Liver (tissue), 8 donors: ENCODE measurements at regions not wholly inside any gene's neighbourhood (a gene's known extent, or its start where the extent isn't known, plus 50 kb on each side); places are given as distances from the start of the nearest gene placed in this dataset.

Source experiments
- DNase-seq: peaks from one replicate; pipeline ENCODE4 v3.0.0-alpha.2; 2017; ENCODE audit warnings: low spot score
- H3K27ac ChIP-seq, 2 donors: one replicate each; pipeline ENCODE4 v1.7.0; 2013; ENCODE audit warnings: inconsistent platforms in 2 of 2, low read length in 2 of 2, control low read depth in 1 of 2, low read depth in 1 of 2, mild to moderate bottlenecking in 1 of 2
- H3K27me3 ChIP-seq, 4 donors: one replicate each; pipeline versions ENCODE4 v1.6.1 to v1.7.0; 2013; ENCODE audit warnings: low read length in 3 of 4, inconsistent platforms in 1 of 4, mild to moderate bottlenecking in 1 of 4, moderate library complexity in 1 of 4; ENCODE audit not compliant: control insufficient read depth in 4 of 4, insufficient read depth in 4 of 4
- H3K36me3 ChIP-seq, 4 donors: one replicate each; pipeline versions ENCODE4 v1.6.1 to v1.7.0; 2013; ENCODE audit warnings: low read length in 3 of 4, mild to moderate bottlenecking in 3 of 4, low read depth in 1 of 4, moderate library complexity in 1 of 4; ENCODE audit not compliant: control insufficient read depth in 4 of 4, insufficient read depth in 3 of 4
- H3K4me1 ChIP-seq, 4 donors: one replicate each; pipeline versions ENCODE4 v1.6.1 to v1.7.0; 2013; ENCODE audit warnings: low read length in 3 of 4, mild to moderate bottlenecking in 3 of 4, moderate library complexity in 1 of 4; ENCODE audit not compliant: control insufficient read depth in 4 of 4, insufficient read depth in 4 of 4
- H3K4me3 ChIP-seq, 3 donors: one replicate each; pipeline versions ENCODE4 v1.6.1 to v1.7.0; 2013; ENCODE audit warnings: low read length in 3 of 3, control low read depth in 1 of 3, low read depth in 1 of 3, mild to moderate bottlenecking in 1 of 3
- H3K9ac ChIP-seq, 2 donors: one replicate each; pipeline ENCODE4 v1.7.0; 2013; ENCODE audit warnings: low read length in 2 of 2, mild to moderate bottlenecking in 2 of 2, moderate library complexity in 2 of 2, control low read depth in 1 of 2, low read depth in 1 of 2
- H3K9me3 ChIP-seq, 4 donors: one replicate each; pipeline versions ENCODE4 v1.6.1 to v1.7.0; 2013; ENCODE audit warnings: low read length in 3 of 4; ENCODE audit not compliant: control insufficient read depth in 4 of 4
- ATF3 ChIP-seq: IDR thresholded peaks from 2 replicates; pipeline ENCODE4 v1.6.1; 2016; ENCODE audit warnings: antibody characterized with exemption
- CTCF ChIP-seq: fragments of 150-350 bp; IDR thresholded peaks from 2 replicates; pipeline ENCODE4 v1.5.1; 2017; ENCODE audit warnings: improper control_type of control experiment, low read depth, low read length; ENCODE audit not compliant: missing input control
- EGR1 ChIP-seq, 2 donors: IDR thresholded peaks; 2 replicates each; pipeline ENCODE4 v1.6.1; 2016 to 2018; ENCODE audit warnings: antibody characterized with exemption in 2 of 2, low read depth in 2 of 2
- FOXA2 ChIP-seq: IDR thresholded peaks from 2 replicates; pipeline ENCODE4 v1.6.1; 2016; ENCODE audit warnings: antibody characterized with exemption
- HNF4A ChIP-seq, 2 donors: conservative IDR thresholded peaks; 2 replicates each; pipeline ENCODE4 v1.6.1; 2016; ENCODE audit warnings: antibody characterized with exemption in 2 of 2, mild to moderate bottlenecking in 2 of 2
- HNF4G ChIP-seq: IDR thresholded peaks from 2 replicates; pipeline ENCODE4 v1.6.1; 2016; ENCODE audit warnings: antibody characterized with exemption
- MAX ChIP-seq: IDR thresholded peaks from 2 replicates; pipeline ENCODE4 v1.6.1; 2016; ENCODE audit warnings: antibody characterized with exemption
- NR2F2 ChIP-seq: IDR thresholded peaks from 2 replicates; pipeline ENCODE4 v1.6.1; 2016; ENCODE audit warnings: antibody characterized with exemption
- RAD21 ChIP-seq, 2 donors: IDR thresholded peaks; 2 replicates each; pipeline ENCODE4 v1.6.1; 2016; ENCODE audit warnings: antibody characterized with exemption in 2 of 2, mild to moderate bottlenecking in 2 of 2
- RXRA ChIP-seq, 2 donors: IDR thresholded peaks; 2 replicates each; pipeline ENCODE4 v1.6.1; 2017 to 2018; ENCODE audit warnings: antibody characterized with exemption in 2 of 2, mild to moderate bottlenecking in 1 of 2
- SP1 ChIP-seq: IDR thresholded peaks from 2 replicates; pipeline ENCODE4 v1.6.1; 2018; ENCODE audit warnings: antibody characterized with exemption, mild to moderate bottlenecking
- ZBTB33 ChIP-seq: IDR thresholded peaks from 2 replicates; pipeline ENCODE4 v1.6.1; 2016; ENCODE audit warnings: antibody characterized with exemption
- WGBS: extraction: QIAGEN DNeasy Blood & Tissue Kit; methylation state at CpG from one replicate; pipeline ENCODE4 v1.1.7; 2013; 5-methylcytosine and 5-hydroxymethylcytosine counted together
- TF ChIP-seq, protein P1 (sequence below): IDR thresholded peaks from 2 replicates; pipeline ENCODE4 v1.6.1; 2016; ENCODE audit warnings: antibody characterized with exemption, mild to moderate bottlenecking
- donor health status: healthy.
- donor health status: healthy.
- donor health status: healthy.
- donor health status: healthy.
- donor health status: healthy.

- DNase-seq: no peak
- no peaks in the 10 kb centered on the region for H3K9me3 ChIP-seq
- H3K4me3 ChIP-seq: no peak overlapping the region
- H3K27me3 ChIP-seq: no peaks in the 10 kb centered on the region
- WGBS: 53% methylated on average over 8 of the region's 8 CpGs
- H3K27ac ChIP-seq: no peak overlapping the region
- no peaks in the 10 kb centered on the region for H3K36me3 ChIP-seq
- H3K4me1 ChIP-seq: peaks cover 0 to 3% (median 0%) of the 10 kb centered on the region in 4 donors
- H3K9ac ChIP-seq: no peak overlapping the region
- TF ChIP-seq CTCF: peak; percentile 66
- TF ChIP-seq EGR1 (IDR thresholded peaks at IDR 0.05; ENCODE audit: low read depth in 2 of 2): no peak
- TF ChIP-seq, protein P1, sequence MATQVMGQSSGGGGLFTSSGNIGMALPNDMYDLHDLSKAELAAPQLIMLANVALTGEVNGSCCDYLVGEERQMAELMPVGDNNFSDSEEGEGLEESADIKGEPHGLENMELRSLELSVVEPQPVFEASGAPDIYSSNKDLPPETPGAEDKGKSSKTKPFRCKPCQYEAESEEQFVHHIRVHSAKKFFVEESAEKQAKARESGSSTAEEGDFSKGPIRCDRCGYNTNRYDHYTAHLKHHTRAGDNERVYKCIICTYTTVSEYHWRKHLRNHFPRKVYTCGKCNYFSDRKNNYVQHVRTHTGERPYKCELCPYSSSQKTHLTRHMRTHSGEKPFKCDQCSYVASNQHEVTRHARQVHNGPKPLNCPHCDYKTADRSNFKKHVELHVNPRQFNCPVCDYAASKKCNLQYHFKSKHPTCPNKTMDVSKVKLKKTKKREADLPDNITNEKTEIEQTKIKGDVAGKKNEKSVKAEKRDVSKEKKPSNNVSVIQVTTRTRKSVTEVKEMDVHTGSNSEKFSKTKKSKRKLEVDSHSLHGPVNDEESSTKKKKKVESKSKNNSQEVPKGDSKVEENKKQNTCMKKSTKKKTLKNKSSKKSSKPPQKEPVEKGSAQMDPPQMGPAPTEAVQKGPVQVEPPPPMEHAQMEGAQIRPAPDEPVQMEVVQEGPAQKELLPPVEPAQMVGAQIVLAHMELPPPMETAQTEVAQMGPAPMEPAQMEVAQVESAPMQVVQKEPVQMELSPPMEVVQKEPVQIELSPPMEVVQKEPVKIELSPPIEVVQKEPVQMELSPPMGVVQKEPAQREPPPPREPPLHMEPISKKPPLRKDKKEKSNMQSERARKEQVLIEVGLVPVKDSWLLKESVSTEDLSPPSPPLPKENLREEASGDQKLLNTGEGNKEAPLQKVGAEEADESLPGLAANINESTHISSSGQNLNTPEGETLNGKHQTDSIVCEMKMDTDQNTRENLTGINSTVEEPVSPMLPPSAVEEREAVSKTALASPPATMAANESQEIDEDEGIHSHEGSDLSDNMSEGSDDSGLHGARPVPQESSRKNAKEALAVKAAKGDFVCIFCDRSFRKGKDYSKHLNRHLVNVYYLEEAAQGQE: no peak
- no peak for TF ChIP-seq RXRA (IDR thresholded peaks at IDR 0.05)
- TF ChIP-seq RAD21 (IDR thresholded peaks at IDR 0.05): peak; percentile 71 to 74
Measured at GRCh38 chr10:81019029-81019890, 481.6 kb downstream of the SH2D4B start.

- WGBS: 80% methylated on average over 3 of the region's 3 CpGs
Measured at GRCh38 chr10:81021428-81022129, 483.9 kb downstream of the SH2D4B start.

More at GRCh38 chr10:81021428-81022129, 483.9 kb downstream of the SH2D4B start:
- H3K4me1 ChIP-seq: peaks cover 0 to 3% (median 0%) of the 10 kb centered on the region in 4 donors
- DNase-seq: no peak
- no peak overlapping the region for H3K27ac ChIP-seq
- H3K27me3 ChIP-seq: no peaks in the 10 kb centered on the region
- H3K4me3 ChIP-seq: no peak overlapping the region
- H3K9ac ChIP-seq: no peak overlapping the region
- H3K9me3 ChIP-seq: peaks cover 0 to 2% (median 0%) of the 10 kb centered on the region in 4 donors
- H3K36me3 ChIP-seq: no peaks in the 10 kb centered on the region
- TF ChIP-seq HNF4G (no peak), HNF4A (conservative IDR thresholded peaks at IDR 0.05) (no peak), ZBTB33 (no peak), ATF3 (no peak), FOXA2 (no peak), NR2F2 (no peak), SP1 (no peak), MAX (no peak), RAD21 (IDR thresholded peaks at IDR 0.05) (no peak)
- TF ChIP-seq, protein P1: no peak
